ENCODE measurements at regions not wholly inside any gene's neighbourhood (a gene's known extent, or its start where the extent isn't known, plus 50 kb on each side); places are given as distances from the start of the nearest gene placed in this dataset.
"Not testable (repeated sequence)": the region's sequence is repeated elsewhere in the genome, so short reads cannot be mapped to it uniquely, and the experiment has no call there.

- no peak for ATAC-seq
These were observed 627.4 kb upstream of the ADGRB3 start for GRCh38 chr6:68007717-68008116.

GRCh38 chr6:67986694-67987232, 648.3 kb upstream of the ADGRB3 start:
- no peak for ATAC-seq

- no peak for ATAC-seq
These were observed 658.6 kb upstream of the ADGRB3 start for GRCh38 chr6:67976486-67976885.

GRCh38 chr6:67974931-67975330, 660.2 kb upstream of the ADGRB3 start:
- no peak for ATAC-seq

- ATAC-seq = no peak
These were observed 663.3 kb upstream of the ADGRB3 start for GRCh38 chr6:67971812-67972211.

GRCh38 chr6:67966830-67967229, 668.3 kb upstream of the ADGRB3 start:
- ATAC-seq = no peak

- ATAC-seq = no peak
These were observed 678.7 kb upstream of the ADGRB3 start for GRCh38 chr6:67956352-67956751.

GRCh38 chr6:67952948-67953347, 682.1 kb upstream of the ADGRB3 start:
- no peak for ATAC-seq

- no peak for ATAC-seq
These were observed 683.0 kb upstream of the ADGRB3 start for GRCh38 chr6:67952121-67952520.

- ATAC-seq = not testable (repeated sequence)
These were observed 687.3 kb upstream of the ADGRB3 start for GRCh38 chr6:67947762-67948161.

- ATAC-seq = no peak
These were observed 699.1 kb upstream of the ADGRB3 start for GRCh38 chr6:67935976-67936477.

GRCh38 chr6:67933278-67933677, 701.8 kb upstream of the ADGRB3 start:
- no peak for ATAC-seq

GRCh38 chr6:67922588-67922987, 712.5 kb upstream of the ADGRB3 start:
- not testable (repeated sequence) for ATAC-seq

- not testable (repeated sequence) for ATAC-seq
These were observed 715.0 kb upstream of the ADGRB3 start for GRCh38 chr6:67920040-67920439.

GRCh38 chr6:67916399-67916798, 718.7 kb upstream of the ADGRB3 start:
- ATAC-seq = no peak

- ATAC-seq = no peak
These were observed 720.7 kb upstream of the ADGRB3 start for GRCh38 chr6:67914419-67914818.

- no peak for ATAC-seq
These were observed 725.7 kb upstream of the ADGRB3 start for GRCh38 chr6:67909354-67909753.

GRCh38 chr6:67908379-67908778, 726.7 kb upstream of the ADGRB3 start:
- no peak for ATAC-seq

GRCh38 chr6:67904735-67905134, 730.3 kb upstream of the ADGRB3 start:
- ATAC-seq = not testable (repeated sequence)

GRCh38 chr6:67898875-67899274, 736.2 kb upstream of the ADGRB3 start:
- ATAC-seq = no peak

- ATAC-seq = no peak
These were observed 737.0 kb upstream of the ADGRB3 start for GRCh38 chr6:67897998-67898607.

- no peak for ATAC-seq
These were observed 738.6 kb upstream of the ADGRB3 start for GRCh38 chr6:67896476-67896875.

- no peak for ATAC-seq
These were observed 745.4 kb upstream of the ADGRB3 start for GRCh38 chr6:67889682-67889995.

- no peak for ATAC-seq
These were observed 746.0 kb upstream of the ADGRB3 start for GRCh38 chr6:67888886-67889681.

All from activated CD4-positive, CD25-positive, alpha-beta regulatory T cell treated with anti-CD3 and anti-CD28 coated beads, Interleukin-2, amount 50 U/mL, for 24 hours (primary cell).